ENCODE measurements at regions not wholly inside any gene's neighbourhood (a gene's known extent, or its start where the extent isn't known, plus 50 kb on each side); places are given as distances from the start of the nearest gene placed in this dataset.

DNA sequence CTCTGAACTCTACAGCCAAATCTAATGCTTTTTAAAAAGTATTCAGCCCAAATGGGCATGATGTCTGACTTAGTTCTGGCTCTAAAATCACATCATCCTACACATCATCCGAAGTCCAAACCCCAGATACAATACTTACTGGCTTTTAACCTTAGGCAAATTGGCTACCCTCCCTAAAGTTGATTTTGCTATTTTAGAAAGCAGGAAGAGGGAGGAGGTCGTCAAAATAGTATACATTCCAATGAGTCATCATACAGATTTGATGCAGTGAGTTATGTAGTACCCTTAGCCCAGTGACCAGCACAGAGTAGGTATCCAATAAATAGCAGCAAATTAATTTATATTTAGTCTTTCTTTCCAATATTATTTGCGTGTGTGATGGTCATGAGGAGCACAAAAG is 582.0 kb upstream of the TUSC1 start:
- H3K4me1 ChIP-seq, result no peaks in the 10 kb centered on the region
- no peaks in the 10 kb centered on the region for H3K9me3 ChIP-seq
- H3K36me3 ChIP-seq, result no peaks in the 10 kb centered on the region
- no peak overlapping the region for H3K27ac ChIP-seq
- TF ChIP-seq POLR2A (IDR thresholded peaks at IDR 0.05), result no peak
- TF ChIP-seq CTCF (IDR thresholded peaks at IDR 0.05), result no peak
- intact Hi-C loops (cut with DNase I; ENCODE audit: low total_unique reads), result no loop called here
- no peak overlapping the region for H3K4me3 ChIP-seq
- DNase-seq, result no peak
- H3K27me3 ChIP-seq, result no peaks in the 10 kb centered on the region

DNA sequence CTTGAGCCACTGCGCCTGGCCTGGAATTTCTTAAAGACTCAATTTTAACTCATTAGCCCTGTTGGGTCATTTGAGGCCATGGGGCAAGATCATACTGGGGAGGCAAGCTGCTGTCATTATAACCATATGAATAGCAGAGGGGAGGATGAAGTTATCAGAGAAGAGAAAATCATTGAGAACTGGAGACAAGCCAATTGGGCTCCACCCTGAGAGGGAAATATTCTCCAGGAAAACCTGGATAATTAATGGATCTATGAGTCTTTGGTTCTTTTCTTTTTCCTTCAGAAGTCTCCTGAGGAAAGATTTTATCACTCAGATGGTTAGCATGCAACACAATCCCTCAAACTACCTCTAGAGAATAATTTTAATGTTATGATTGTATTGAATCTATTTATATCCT is 569.6 kb upstream of the TUSC1 start:
- H3K27me3 ChIP-seq, result no peaks in the 10 kb centered on the region
- TF ChIP-seq CTCF (IDR thresholded peaks at IDR 0.05) (no peak), POLR2A (IDR thresholded peaks at IDR 0.05) (no peak)
- H3K4me3 ChIP-seq, result no peak overlapping the region
- no peaks in the 10 kb centered on the region for H3K4me1 ChIP-seq
- H3K9me3 ChIP-seq, result no peaks in the 10 kb centered on the region
- no peak for DNase-seq
- intact Hi-C loops (cut with DNase I; ENCODE audit: low total_unique reads), result no loop called here
- H3K27ac ChIP-seq, result no peak overlapping the region
- H3K36me3 ChIP-seq, result no peaks in the 10 kb centered on the region

- intact Hi-C loops (cut with DNase I; ENCODE audit: low total_unique reads), result no loop called here
- Histone ChIP-seq H3K4me3 (no peak overlapping the region), H3K36me3 (no peaks in the 10 kb centered on the region), H3K9me3 (no peaks in the 10 kb centered on the region), H3K27me3 (no peaks in the 10 kb centered on the region), H3K4me1 (no peaks in the 10 kb centered on the region), H3K27ac (no peak overlapping the region)
- TF ChIP-seq POLR2A (IDR thresholded peaks at IDR 0.05), result no peak
- no peak for TF ChIP-seq CTCF (IDR thresholded peaks at IDR 0.05)
- no peak for DNase-seq
These were observed 566.6 kb upstream of the TUSC1 start for GRCh38 chr9:26244661-26245451.

- TF ChIP-seq CTCF (IDR thresholded peaks at IDR 0.05) (no peak), POLR2A (IDR thresholded peaks at IDR 0.05) (no peak)
- DNase-seq, result no peak
- intact Hi-C loops (cut with DNase I; ENCODE audit: low total_unique reads), result no loop called here
- Histone ChIP-seq H3K4me1 (no peaks in the 10 kb centered on the region), H3K9me3 (no peaks in the 10 kb centered on the region), H3K4me3 (no peak overlapping the region), H3K27ac (no peak overlapping the region), H3K27me3 (no peaks in the 10 kb centered on the region), H3K36me3 (no peaks in the 10 kb centered on the region)
These were observed 565.5 kb upstream of the TUSC1 start for GRCh38 chr9:26243726-26244125.

GRCh38 chr9:26243029-26243697 is 564.9 kb upstream of the TUSC1 start:
- TF ChIP-seq POLR2A (IDR thresholded peaks at IDR 0.05), result no peak
- TF ChIP-seq CTCF (IDR thresholded peaks at IDR 0.05), result no peak
- Histone ChIP-seq H3K4me1 (no peaks in the 10 kb centered on the region), H3K27me3 (no peaks in the 10 kb centered on the region), H3K36me3 (no peaks in the 10 kb centered on the region), H3K27ac (no peak overlapping the region), H3K4me3 (no peak overlapping the region), H3K9me3 (no peaks in the 10 kb centered on the region)
- no peak for DNase-seq
- intact Hi-C loops (cut with DNase I; ENCODE audit: low total_unique reads), result no loop called here
